ENCODE measurements at regions not wholly inside any gene's neighbourhood (a gene's known extent, or its start where the extent isn't known, plus 50 kb on each side); places are given as distances from the start of the nearest gene placed in this dataset.
A peak's percentile ranks its signal among the peaks of the same experiment; 100 is the strongest.

- no peak for TF ChIP-seq CTCF (IDR thresholded peaks at IDR 0.05)
- peak overlapping the region; percentile 39 for H3K4me3 ChIP-seq
- H3K27ac ChIP-seq: peak overlapping the region; percentile 52 to 82
- peak; percentile 92 for DNase-seq (ENCODE audit: low spot score)
These were observed 54.6 kb downstream of the NCOR2 start for GRCh38 chr12:124512667-124513296.

GRCh38 chr12:124511259-124511985 lies 56.0 kb downstream of the NCOR2 start:
- no peak for TF ChIP-seq CTCF (IDR thresholded peaks at IDR 0.05)
- peak overlapping the region in 1 of 2 donors; percentile 81 for H3K27ac ChIP-seq
- DNase-seq (ENCODE audit: low spot score): no peak
- no peak overlapping the region for H3K4me3 ChIP-seq

GRCh38 chr12:124510301-124510970 lies 57.0 kb downstream of the NCOR2 start:
- Histone ChIP-seq H3K27ac (peak overlapping the region; percentile 19 to 81), H3K4me3 (no peak overlapping the region)
- DNase-seq (ENCODE audit: low spot score): no peak
- TF ChIP-seq CTCF (IDR thresholded peaks at IDR 0.05): no peak

GRCh38 chr12:124509676-124510300 lies 57.6 kb downstream of the NCOR2 start:
- Histone ChIP-seq H3K27ac (peak overlapping the region; percentile 19 to 81), H3K4me3 (no peak overlapping the region)
- TF ChIP-seq CTCF (IDR thresholded peaks at IDR 0.05): no peak
- no peak for DNase-seq (ENCODE audit: low spot score)

GRCh38 chr12:124509300-124509675 lies 58.1 kb downstream of the NCOR2 start:
- DNase-seq (ENCODE audit: low spot score): no peak
- Histone ChIP-seq H3K27ac (peak overlapping the region; percentile 12 to 81), H3K4me3 (no peak overlapping the region)
- TF ChIP-seq CTCF (IDR thresholded peaks at IDR 0.05): no peak

- TF ChIP-seq CTCF (IDR thresholded peaks at IDR 0.05): no peak
- no peak for DNase-seq (ENCODE audit: low spot score)
- H3K4me3 ChIP-seq: no peak overlapping the region
- peak overlapping the region; percentile 12 to 81 for H3K27ac ChIP-seq
These were observed 58.9 kb downstream of the NCOR2 start for GRCh38 chr12:124508381-124509079.

Data from coronary artery (tissue), 2 donors.